Body of pancreas (tissue), 4 donors: ENCODE measurements at regions not wholly inside any gene's neighbourhood (a gene's known extent, or its start where the extent isn't known, plus 50 kb on each side); places are given as distances from the start of the nearest gene placed in this dataset.

ENCODE experiments used
- CTCF ChIP-seq, 7 experiments: fragments of 450-650 bp in 4 of 7; fragments of 200-600 bp in 3 of 7; sonication (generic) in 3 of 7; IDR thresholded peaks; one replicate each; pipeline ENCODE4 v1.5.1; 2016 to 2019; ENCODE audit warnings: antibody characterized with exemption in 7 of 7
- POLR2A ChIP-seq, 3 donors: fragments of 450-650 bp; IDR thresholded peaks; one replicate each; pipeline ENCODE4 v1.6.1; 2016; ENCODE audit warnings: antibody characterized with exemption in 3 of 3, mild to moderate bottlenecking in 2 of 3

GRCh38 chr15:31458596-31459399 is 132.2 kb downstream of the KLF13 start:
- no peak for TF ChIP-seq CTCF (IDR thresholded peaks at IDR 0.05)
- no peak for TF ChIP-seq POLR2A (IDR thresholded peaks at IDR 0.05)
